ENCODE measurements at regions not wholly inside any gene's neighbourhood (a gene's known extent, or its start where the extent isn't known, plus 50 kb on each side); places are given as distances from the start of the nearest gene placed in this dataset.

- ChIA-PET POLR2A (no interaction called here), CTCF (no interaction called here)
- no peak for DNase-seq (ENCODE audit: extremely low spot score)
- TF ChIP-seq SUZ12 (IDR thresholded peaks at IDR 0.05) (no peak), ARNT (IDR thresholded peaks at IDR 0.05) (no peak), HDGF (IDR thresholded peaks at IDR 0.05; ENCODE audit: borderline replicate concordance) (no peak), SP1 (IDR thresholded peaks at IDR 0.05) (no peak), FOXA1 (IDR thresholded peaks at IDR 0.05) (no peak)
These were observed 523.3 kb upstream of the RGS18 start for GRCh38 chr1:191634801-191635508.

GRCh38 chr1:191636345-191636744, 521.9 kb upstream of the RGS18 start:
- ChIA-PET CTCF (no interaction called here), POLR2A (no interaction called here)
- TF ChIP-seq TARDBP (IDR thresholded peaks at IDR 0.05), result no peak
- TF ChIP-seq ZNF384 (IDR thresholded peaks at IDR 0.05), result no peak
- TF ChIP-seq ELF4 (IDR thresholded peaks at IDR 0.05), result no peak
- TF ChIP-seq FOXK2 (IDR thresholded peaks at IDR 0.05), result no peak
- TF ChIP-seq L3MBTL2 (conservative IDR thresholded peaks at IDR 0.05), result no peak
- TF ChIP-seq HDGF (IDR thresholded peaks at IDR 0.05; ENCODE audit: borderline replicate concordance), result no peak
- no peak for TF ChIP-seq SP1 (IDR thresholded peaks at IDR 0.05)
- no peak for TF ChIP-seq ARNT (IDR thresholded peaks at IDR 0.05)
- TF ChIP-seq FOXM1 (IDR thresholded peaks at IDR 0.05; ENCODE audit: borderline replicate concordance), result no peak
- no peak for TF ChIP-seq FOXA1 (IDR thresholded peaks at IDR 0.05)
- TF ChIP-seq LEF1 (IDR thresholded peaks at IDR 0.05; ENCODE audit: borderline replicate concordance), result no peak
- TF ChIP-seq NFRKB (IDR thresholded peaks at IDR 0.05), result no peak
- TF ChIP-seq BHLHE40 (IDR thresholded peaks at IDR 0.05; ENCODE audit: borderline replicate concordance), result no peak
- no peak for TF ChIP-seq CTBP1 (IDR thresholded peaks at IDR 0.05; ENCODE audit: borderline replicate concordance)
- TF ChIP-seq PKNOX1 (IDR thresholded peaks at IDR 0.05), result no peak

GRCh38 chr1:191641420-191642260, 516.6 kb upstream of the RGS18 start:
- TF ChIP-seq FOXM1 (IDR thresholded peaks at IDR 0.05; ENCODE audit: borderline replicate concordance) (no peak), TARDBP (IDR thresholded peaks at IDR 0.05) (no peak), FOXK2 (IDR thresholded peaks at IDR 0.05) (no peak), ZNF384 (IDR thresholded peaks at IDR 0.05) (no peak)
- CTCF ChIA-PET, result no interaction called here
- POLR2A ChIA-PET, result no interaction called here
- DNase-seq (ENCODE audit: extremely low spot score), result no peak

More at GRCh38 chr1:191636345-191636744, 521.9 kb upstream of the RGS18 start:
- DNase-seq (ENCODE audit: extremely low spot score), result no peak

- CTCF ChIA-PET, result no interaction called here
- POLR2A ChIA-PET, result no interaction called here
- TF ChIP-seq HDGF (IDR thresholded peaks at IDR 0.05; ENCODE audit: borderline replicate concordance) (no peak), LEF1 (IDR thresholded peaks at IDR 0.05; ENCODE audit: borderline replicate concordance) (no peak), FOXM1 (IDR thresholded peaks at IDR 0.05; ENCODE audit: borderline replicate concordance) (no peak), SP1 (IDR thresholded peaks at IDR 0.05) (no peak), FOXA1 (IDR thresholded peaks at IDR 0.05) (no peak)
- DNase-seq (ENCODE audit: extremely low spot score), result no peak
These were observed 515.2 kb upstream of the RGS18 start for GRCh38 chr1:191643060-191643459.

GRCh38 chr1:191648939-191649338, 509.3 kb upstream of the RGS18 start:
- TF ChIP-seq SUZ12 (IDR thresholded peaks at IDR 0.05) (no peak), TARDBP (IDR thresholded peaks at IDR 0.05) (no peak), PKNOX1 (IDR thresholded peaks at IDR 0.05) (no peak), ZNF384 (IDR thresholded peaks at IDR 0.05) (no peak), ELF4 (IDR thresholded peaks at IDR 0.05) (no peak), SP1 (IDR thresholded peaks at IDR 0.05) (no peak), HDGF (IDR thresholded peaks at IDR 0.05; ENCODE audit: borderline replicate concordance) (no peak), FOXM1 (IDR thresholded peaks at IDR 0.05; ENCODE audit: borderline replicate concordance) (no peak)
- DNase-seq (ENCODE audit: extremely low spot score), result no peak
- ChIA-PET POLR2A (no interaction called here), CTCF (no interaction called here)

GRCh38 chr1:191662051-191662450, 496.2 kb upstream of the RGS18 start:
- CTCF ChIA-PET, result no interaction called here
- POLR2A ChIA-PET, result no interaction called here
- TF ChIP-seq HDGF (IDR thresholded peaks at IDR 0.05; ENCODE audit: borderline replicate concordance), result no peak
- no peak for TF ChIP-seq BHLHE40 (IDR thresholded peaks at IDR 0.05; ENCODE audit: borderline replicate concordance)
- TF ChIP-seq FOXK2 (IDR thresholded peaks at IDR 0.05), result no peak
- no peak for TF ChIP-seq ZNF384 (IDR thresholded peaks at IDR 0.05)
- no peak for TF ChIP-seq NFRKB (IDR thresholded peaks at IDR 0.05)
- TF ChIP-seq ARNT (IDR thresholded peaks at IDR 0.05), result no peak
- no peak for TF ChIP-seq SUZ12 (IDR thresholded peaks at IDR 0.05)
- TF ChIP-seq FOXA1 (IDR thresholded peaks at IDR 0.05), result no peak
- TF ChIP-seq L3MBTL2 (conservative IDR thresholded peaks at IDR 0.05), result no peak
- no peak for DNase-seq (ENCODE audit: extremely low spot score)

GRCh38 chr1:191662746-191663145, 495.5 kb upstream of the RGS18 start:
- ChIA-PET CTCF (no interaction called here), POLR2A (no interaction called here)
- no peak for DNase-seq (ENCODE audit: extremely low spot score)
- no peak for TF ChIP-seq PKNOX1 (IDR thresholded peaks at IDR 0.05)
- TF ChIP-seq TARDBP (IDR thresholded peaks at IDR 0.05), result no peak
- no peak for TF ChIP-seq FOXM1 (IDR thresholded peaks at IDR 0.05; ENCODE audit: borderline replicate concordance)
- TF ChIP-seq L3MBTL2 (conservative IDR thresholded peaks at IDR 0.05), result no peak
- no peak for TF ChIP-seq CTBP1 (IDR thresholded peaks at IDR 0.05; ENCODE audit: borderline replicate concordance)
- TF ChIP-seq LEF1 (IDR thresholded peaks at IDR 0.05; ENCODE audit: borderline replicate concordance), result no peak
- no peak for TF ChIP-seq ARNT (IDR thresholded peaks at IDR 0.05)
- TF ChIP-seq BHLHE40 (IDR thresholded peaks at IDR 0.05; ENCODE audit: borderline replicate concordance), result no peak
- TF ChIP-seq ZNF384 (IDR thresholded peaks at IDR 0.05), result no peak
- TF ChIP-seq HDGF (IDR thresholded peaks at IDR 0.05; ENCODE audit: borderline replicate concordance), result no peak
- no peak for TF ChIP-seq FOXK2 (IDR thresholded peaks at IDR 0.05)
- no peak for TF ChIP-seq FOXA1 (IDR thresholded peaks at IDR 0.05)
